Activated CD4-positive, alpha-beta T cell treated with anti-CD3 and anti-CD28 coated beads, Interleukin-2, amount 10 ng/mL, durations not matched to agents 7 days and 5 days (primary cell): ENCODE measurements at regions not wholly inside any gene's neighbourhood (a gene's known extent, or its start where the extent isn't known, plus 50 kb on each side); places are given as distances from the start of the nearest gene placed in this dataset.
A peak's percentile ranks its signal among the peaks of the same experiment; 100 is the strongest.
"Not testable (repeated sequence)": the region's sequence is repeated elsewhere in the genome, so short reads cannot be mapped to it uniquely, and the experiment has no call there.

Experiments
- CTCF ChIA-PET: fragments of 350-600 bp; sonication (Branson Sonifier 250); formaldehyde crosslinking; loops from one replicate; lab custom pipeline; 2021; ENCODE audit warnings: antibody characterized with exemption; lab: Charles Lee
- POLR2A ChIA-PET: fragments of 350-600 bp; sonication (Branson Sonifier 250); formaldehyde crosslinking; loops from one replicate; lab custom pipeline; 2021; ENCODE audit warnings: antibody characterized with exemption; lab: Charles Lee
- DNase-seq: peaks from one replicate; pipeline ENCODE4 v3.0.0-alpha.2; 2020
- H3K27ac Mint-ChIP-seq: one replicate; pipeline ENCODE4 v1.8.0; 2021; ENCODE audit warnings: mild to moderate bottlenecking, moderate library complexity, mixed read lengths
- H3K27me3 Mint-ChIP-seq: one replicate; pipeline ENCODE4 v1.8.0; 2021; ENCODE audit warnings: mixed read lengths
- H3K36me3 Mint-ChIP-seq: one replicate; pipeline ENCODE4 v1.8.0; 2021; ENCODE audit warnings: low read depth, mixed read lengths
- H3K4me1 Mint-ChIP-seq: one replicate; pipeline ENCODE4 v1.8.0; 2021; ENCODE audit warnings: mixed read lengths
- H3K4me3 Mint-ChIP-seq: one replicate; pipeline ENCODE4 v1.8.0; 2021; ENCODE audit warnings: mild to moderate bottlenecking, moderate library complexity, mixed read lengths
- H3K9me3 Mint-ChIP-seq: one replicate; pipeline ENCODE4 v1.8.0; 2021; ENCODE audit warnings: mixed read lengths

DNA sequence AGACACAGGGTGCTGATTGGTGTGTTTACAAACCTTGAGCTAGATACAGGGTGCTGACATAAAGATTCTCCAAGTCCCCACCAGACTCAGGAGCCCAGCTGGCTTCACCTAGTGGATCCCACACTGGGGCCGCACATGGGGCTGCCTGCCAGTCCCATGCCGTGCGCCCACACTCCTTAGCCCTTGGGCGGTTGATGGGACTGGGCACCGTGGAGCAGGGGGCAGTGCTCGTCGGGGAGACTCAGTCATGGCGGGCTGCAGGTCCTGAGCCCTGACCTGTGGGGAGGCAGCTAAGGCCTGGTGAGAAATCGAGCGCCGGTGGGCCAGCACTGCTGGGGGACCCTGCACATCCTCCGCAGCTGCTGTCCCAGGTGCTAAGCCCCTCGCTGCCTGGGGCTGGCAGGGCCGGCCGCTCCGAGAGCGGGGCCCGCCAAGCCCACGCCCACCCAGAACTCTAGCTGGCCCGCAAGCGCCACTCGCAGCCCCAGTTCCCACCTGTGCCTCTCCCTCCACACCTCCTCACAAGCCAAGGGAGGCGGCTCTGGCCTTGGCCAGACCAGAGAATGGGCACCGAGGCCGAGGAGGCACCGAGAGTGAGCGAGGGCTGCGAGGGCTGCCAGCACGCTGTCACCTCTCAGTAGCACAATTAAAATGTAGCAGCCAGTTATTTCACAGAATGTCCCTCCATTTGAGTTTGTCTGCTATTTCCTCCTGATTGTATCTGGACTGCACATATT, 76.1 kb upstream of the PNPLA4 start:
- POLR2A ChIA-PET: no interaction called here
- Mint-ChIP-seq H3K4me1 (no peaks in the 10 kb centered on the region), H3K4me3 (no peak overlapping the region), H3K9me3 (no peaks in the 10 kb centered on the region), H3K36me3 (no peaks in the 10 kb centered on the region), H3K27ac (no peak overlapping the region), H3K27me3 (no peaks in the 10 kb centered on the region)
- CTCF ChIA-PET: no interaction called here
- DNase-seq: no peak

DNA sequence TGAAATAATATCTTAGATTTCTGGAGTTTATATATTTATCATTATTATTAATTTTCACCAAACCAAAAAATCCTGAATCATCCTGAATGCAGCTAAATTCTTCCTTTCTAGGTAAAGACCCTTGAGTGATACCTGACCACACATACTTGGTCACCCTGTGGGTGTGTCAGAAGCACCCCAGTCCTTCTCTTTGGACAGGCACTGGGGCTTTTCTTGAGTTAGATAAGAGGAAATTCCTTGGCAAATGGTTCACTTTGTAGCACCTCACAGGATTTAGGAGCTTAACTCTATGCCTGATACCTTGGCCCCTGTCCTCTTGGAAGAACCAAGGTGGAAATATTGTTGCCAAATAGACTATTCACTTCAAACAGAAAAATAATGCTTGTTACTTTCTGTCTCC, 69.6 kb upstream of the PNPLA4 start:
- no peak overlapping the region for H3K27ac Mint-ChIP-seq
- H3K4me3 Mint-ChIP-seq: no peak overlapping the region
- ChIA-PET POLR2A (no interaction called here), CTCF (interaction anchor here (0.5 kb wide), 1 partner anchor 280 kb away, joined by 3 read pairs; no protein-coding TSS in a partner anchor)
- no peaks in the 10 kb centered on the region for H3K36me3 Mint-ChIP-seq
- H3K4me1 Mint-ChIP-seq: no peaks in the 10 kb centered on the region
- no peaks in the 10 kb centered on the region for H3K27me3 Mint-ChIP-seq
- no peaks in the 10 kb centered on the region for H3K9me3 Mint-ChIP-seq
- DNase-seq: no peak

DNA sequence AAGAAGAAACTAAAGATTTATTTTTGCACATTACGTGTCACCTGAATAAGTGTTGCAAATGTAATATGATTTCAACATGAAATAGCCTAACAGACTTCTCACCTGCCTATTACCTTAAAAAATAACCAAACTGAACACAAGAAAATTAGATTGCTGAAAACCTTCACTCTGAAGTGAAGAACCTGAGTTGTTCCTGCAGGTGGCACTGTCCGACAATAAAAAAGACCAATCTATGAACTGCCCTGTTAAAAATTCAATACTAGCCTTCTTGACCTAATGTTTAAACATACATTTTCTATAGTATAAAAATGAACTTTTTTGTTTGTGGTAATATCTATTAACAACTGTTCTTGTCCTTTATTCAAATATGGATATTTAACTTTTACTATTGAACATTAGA, 69.2 kb upstream of the PNPLA4 start:
- Mint-ChIP-seq H3K36me3 (no peaks in the 10 kb centered on the region), H3K9me3 (no peaks in the 10 kb centered on the region), H3K4me3 (no peak overlapping the region), H3K4me1 (no peaks in the 10 kb centered on the region), H3K27ac (no peak overlapping the region), H3K27me3 (no peaks in the 10 kb centered on the region)
- POLR2A ChIA-PET: no interaction called here
- CTCF ChIA-PET: no interaction called here
- peak; percentile 12 for DNase-seq

DNA sequence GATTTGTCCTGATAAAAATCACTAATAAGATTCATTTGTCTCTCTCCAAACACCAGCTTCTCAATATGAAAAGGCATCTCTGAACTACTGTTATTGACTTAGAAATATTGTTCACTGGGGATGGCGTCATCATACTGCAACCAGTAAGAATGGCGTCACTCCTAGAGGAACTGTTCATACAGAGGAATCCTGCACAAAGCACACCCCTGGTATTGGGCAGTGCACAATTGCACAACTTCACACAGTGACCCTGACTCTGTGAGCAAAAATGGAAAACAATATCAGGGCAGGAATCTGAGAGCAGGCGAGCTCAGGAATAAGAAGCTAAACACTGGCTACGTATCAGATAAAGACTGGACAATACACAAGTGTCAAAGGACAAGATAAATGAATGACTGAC, 66.7 kb upstream of the PNPLA4 start:
- ChIA-PET CTCF (no interaction called here), POLR2A (no interaction called here)
- Mint-ChIP-seq H3K9me3 (no peaks in the 10 kb centered on the region), H3K4me1 (no peaks in the 10 kb centered on the region), H3K36me3 (no peaks in the 10 kb centered on the region), H3K27me3 (no peaks in the 10 kb centered on the region), H3K4me3 (no peak overlapping the region), H3K27ac (no peak overlapping the region)
- DNase-seq: no peak

DNA sequence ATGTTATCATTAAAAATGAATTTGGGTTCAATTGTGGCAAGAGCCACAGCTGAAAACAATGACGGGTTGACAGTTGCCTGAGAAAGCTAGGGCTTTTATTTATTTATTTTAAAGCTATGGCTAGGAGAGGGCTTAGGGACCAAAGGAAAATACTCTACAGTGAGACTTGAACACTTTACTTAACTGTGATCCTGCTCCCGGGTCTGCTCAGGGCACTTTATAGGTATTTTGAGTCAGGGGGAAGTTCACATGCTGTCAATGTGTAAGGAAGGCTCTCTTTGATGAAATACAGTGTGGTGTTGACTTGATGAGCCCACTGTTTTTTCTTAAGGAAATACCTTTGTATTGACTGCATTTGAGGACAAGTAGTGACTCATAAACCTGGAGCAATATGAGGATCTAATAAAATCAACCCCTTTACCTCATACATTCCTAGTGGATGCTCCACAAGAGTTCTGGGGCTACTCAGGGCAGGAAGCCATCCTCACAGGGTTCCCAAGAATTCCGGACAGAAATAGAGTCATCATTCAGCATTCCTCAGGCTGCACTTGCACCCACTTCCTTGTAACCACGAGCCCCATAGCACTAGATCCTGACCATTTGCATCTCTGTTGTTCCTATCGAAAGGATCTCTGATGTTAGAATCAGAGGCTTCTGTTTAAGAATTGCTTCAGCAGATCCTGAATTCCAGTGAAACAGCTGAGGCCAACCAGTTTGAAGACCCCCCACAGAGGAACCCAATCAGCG, 61.0 kb upstream of the PNPLA4 start:
- H3K4me3 Mint-ChIP-seq, CTCF ChIA-PET, POLR2A ChIA-PET, H3K36me3 Mint-ChIP-seq, DNase-seq, H3K9me3 Mint-ChIP-seq, H3K27me3 Mint-ChIP-seq, H3K27ac Mint-ChIP-seq, H3K4me1 Mint-ChIP-seq: not testable (repeated sequence)

DNA sequence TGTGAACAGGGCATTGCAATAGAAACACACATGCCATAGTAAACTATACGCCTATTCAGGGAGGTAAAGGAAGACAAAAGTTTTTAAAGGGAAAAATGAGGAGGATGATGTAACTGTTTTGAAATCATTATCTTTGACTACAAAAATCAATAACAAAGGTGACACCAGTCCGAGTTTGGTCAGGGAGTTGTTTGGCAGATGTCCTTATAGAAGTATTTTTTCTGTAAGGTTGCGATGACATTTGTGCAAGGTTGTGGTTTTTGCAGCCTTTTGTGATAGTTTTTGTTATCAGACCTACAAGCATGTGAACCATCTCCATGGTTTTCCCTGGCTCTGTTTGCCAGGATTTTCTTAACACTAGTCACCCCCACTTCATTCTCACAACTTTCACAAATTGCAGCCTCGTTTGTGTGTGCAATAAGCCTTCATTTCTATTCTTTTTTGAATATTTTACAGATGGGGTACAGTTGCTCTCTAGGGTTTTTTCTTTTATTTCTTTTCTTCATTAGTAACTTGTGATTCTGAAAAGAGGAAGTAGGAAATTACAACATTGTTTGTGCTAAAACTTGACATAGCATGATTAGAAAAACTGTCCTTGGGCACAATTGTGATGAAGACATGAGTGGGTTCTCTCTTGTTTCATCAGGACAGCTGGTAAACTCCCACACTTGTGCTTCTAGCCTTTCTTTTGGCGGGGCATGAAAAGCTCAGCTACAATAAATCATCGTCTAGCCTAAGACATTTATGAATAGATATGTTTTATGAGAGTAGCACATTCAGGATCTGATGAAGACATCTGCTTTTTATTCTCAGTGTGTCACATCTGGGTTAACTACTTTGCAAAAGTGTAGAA, 60.2 kb upstream of the PNPLA4 start:
- Mint-ChIP-seq H3K9me3 (no peaks in the 10 kb centered on the region), H3K27me3 (no peaks in the 10 kb centered on the region)
- no peak for DNase-seq

DNA sequence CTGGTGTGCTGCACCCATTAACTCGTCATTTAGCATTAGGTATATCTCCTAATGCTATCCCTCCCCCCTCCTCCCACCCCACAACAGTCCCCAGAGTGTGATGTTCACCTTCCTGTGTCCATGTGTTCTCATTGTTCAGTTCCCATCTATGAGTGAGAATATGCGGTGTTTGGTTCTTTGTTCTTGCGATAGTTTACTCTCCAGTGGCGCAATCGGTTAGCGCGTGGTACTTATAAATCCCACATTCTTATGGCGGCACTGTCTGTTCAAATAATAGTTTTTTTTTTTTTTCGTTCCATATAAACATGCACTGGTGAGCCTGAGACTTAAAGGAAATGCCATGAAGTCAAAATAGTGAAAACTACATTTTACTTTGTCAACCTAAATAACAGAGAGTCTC, 59.5 kb upstream of the PNPLA4 start:
- H3K27ac Mint-ChIP-seq, H3K4me3 Mint-ChIP-seq, DNase-seq, H3K4me1 Mint-ChIP-seq, CTCF ChIA-PET, POLR2A ChIA-PET, H3K36me3 Mint-ChIP-seq, H3K9me3 Mint-ChIP-seq, H3K27me3 Mint-ChIP-seq: not testable (repeated sequence)

More for the DNA sequence above, 60.2 kb upstream of the PNPLA4 start:
- no peak overlapping the region for H3K4me3 Mint-ChIP-seq
- ChIA-PET CTCF (no interaction called here), POLR2A (no interaction called here)
- H3K4me1 Mint-ChIP-seq: no peaks in the 10 kb centered on the region
- H3K36me3 Mint-ChIP-seq: no peaks in the 10 kb centered on the region
- no peak overlapping the region for H3K27ac Mint-ChIP-seq

DNA sequence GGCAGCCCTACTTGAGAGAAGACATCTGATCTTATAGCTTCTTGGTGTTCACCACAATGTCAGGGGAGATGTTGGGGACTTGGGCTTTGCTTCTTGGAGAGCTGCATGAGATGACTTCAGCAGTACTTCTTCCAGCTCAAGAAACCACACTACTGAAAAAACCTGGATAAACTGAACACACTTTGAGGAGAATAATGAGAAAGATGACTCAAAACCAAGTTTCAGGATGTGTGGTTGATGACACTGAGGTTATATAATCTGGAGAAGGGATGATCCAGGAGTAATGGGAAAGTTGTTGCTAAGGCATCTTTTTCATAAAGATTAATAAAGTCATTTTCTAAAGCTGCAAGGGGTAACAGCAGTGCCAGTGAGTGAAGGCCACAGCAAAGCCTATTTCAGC, 58.4 kb upstream of the PNPLA4 start:
- Mint-ChIP-seq H3K4me1 (no peaks in the 10 kb centered on the region), H3K27me3 (no peaks in the 10 kb centered on the region), H3K36me3 (no peaks in the 10 kb centered on the region), H3K27ac (no peak overlapping the region), H3K9me3 (no peaks in the 10 kb centered on the region), H3K4me3 (no peak overlapping the region)
- ChIA-PET POLR2A (no interaction called here), CTCF (no interaction called here)
- no peak for DNase-seq

DNA sequence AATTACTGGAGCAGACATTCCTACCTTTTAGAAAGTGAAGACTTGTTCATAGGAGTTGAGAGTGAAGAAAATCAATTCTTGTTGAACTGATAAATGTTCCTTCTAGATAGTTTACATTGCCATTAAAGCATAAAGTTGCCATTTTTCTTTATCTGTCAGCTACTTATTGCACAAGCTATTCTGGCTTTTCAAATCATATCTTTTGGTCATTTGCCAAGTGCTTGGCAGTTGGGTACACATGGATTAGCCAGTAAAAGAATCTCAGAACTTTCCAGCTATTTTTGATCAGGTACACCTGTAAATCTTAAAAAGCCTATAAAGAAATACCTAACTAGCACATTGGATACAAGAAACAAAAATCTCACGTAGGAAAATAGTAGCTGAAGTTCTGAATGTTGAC, 56.4 kb upstream of the PNPLA4 start:
- ChIA-PET CTCF (no interaction called here), POLR2A (no interaction called here)
- DNase-seq: no peak
- Mint-ChIP-seq H3K27ac (no peak overlapping the region), H3K36me3 (no peaks in the 10 kb centered on the region), H3K4me1 (no peaks in the 10 kb centered on the region), H3K27me3 (no peaks in the 10 kb centered on the region), H3K9me3 (no peaks in the 10 kb centered on the region), H3K4me3 (no peak overlapping the region)
